Natural killer cell (primary cell): ENCODE measurements at regions not wholly inside any gene's neighbourhood (a gene's known extent, or its start where the extent isn't known, plus 50 kb on each side); places are given as distances from the start of the nearest gene placed in this dataset.

ENCODE experiments used
- ATAC-seq, 3 donors: fragments of 150-1000 bp in 2 of 3; fragments of 200-7000 bp in 1 of 3; cut with Tn5 transposase; 1 replicate in 1 of 3; 2 replicates in 2 of 3; pipeline ENCODE4 v1.10.0; 2021; ENCODE audit warnings: mild to moderate bottlenecking in 2 of 3, moderate library complexity in 2 of 3
- DNase-seq, 2 donors: peaks; one replicate each; pipeline versions ENCODE4 v3.0.0 to v3.0.0-alpha.2; 2013 to 2021; ENCODE audit warnings: mixed read lengths in 1 of 2
- H3K27ac ChIP-seq: one replicate; pipeline ENCODE4 v1.5.1; 2013; ENCODE audit warnings: mild to moderate bottlenecking, low read length
- H3K27me3 ChIP-seq: one replicate; pipeline ENCODE4 v1.6.1; 2013; ENCODE audit warnings: low read length; ENCODE audit not compliant: control insufficient read depth, insufficient read depth
- H3K36me3 ChIP-seq: one replicate; pipeline ENCODE4 v1.6.1; 2013; ENCODE audit warnings: low read length; ENCODE audit not compliant: control insufficient read depth, insufficient read depth
- H3K4me1 ChIP-seq: one replicate; pipeline ENCODE4 v1.6.1; 2013; ENCODE audit warnings: low read length; ENCODE audit not compliant: control insufficient read depth, insufficient read depth
- H3K4me3 ChIP-seq: one replicate; pipeline ENCODE4 v1.5.1; 2013; ENCODE audit warnings: low read length
- H3K9me3 ChIP-seq: one replicate; pipeline ENCODE4 v1.6.1; 2013; ENCODE audit warnings: low read length; ENCODE audit not compliant: control insufficient read depth, insufficient read depth
- H3K27ac Mint-ChIP-seq, 2 donors: one replicate each; pipeline ENCODE4 v1.8.0; 2022; ENCODE audit warnings: mild to moderate bottlenecking in 2 of 2, mixed read lengths in 2 of 2, moderate library complexity in 1 of 2
- H3K27me3 Mint-ChIP-seq, 2 donors: one replicate each; pipeline ENCODE4 v1.8.0; 2022; ENCODE audit warnings: low read depth in 2 of 2, mixed read lengths in 2 of 2
- H3K36me3 Mint-ChIP-seq: one replicate; pipeline ENCODE4 v1.8.0; 2022; ENCODE audit warnings: mixed read lengths
- H3K4me1 Mint-ChIP-seq, 2 donors: one replicate each; pipeline ENCODE4 v1.8.0; 2022; ENCODE audit warnings: mixed read lengths in 2 of 2
- H3K4me3 Mint-ChIP-seq: one replicate; pipeline ENCODE4 v1.8.0; 2022; ENCODE audit warnings: mild to moderate bottlenecking, moderate library complexity, mixed read lengths
- H3K9me3 Mint-ChIP-seq, 2 donors: one replicate each; pipeline ENCODE4 v1.8.0; 2022; ENCODE audit warnings: mixed read lengths in 2 of 2
- CTCF ChIP-seq: fragments of 200-600 bp; IDR thresholded peaks from one replicate; pipeline ENCODE4 v1.8.0; 2022; ENCODE audit warnings: antibody characterized with exemption
- WGBS: methylation state at CpG from one replicate; pipeline ENCODE4 v1.1.7; 2013; ENCODE audit warnings: missing lambda C conversion rate; ENCODE audit not compliant: insufficient coverage; 5-methylcytosine and 5-hydroxymethylcytosine counted together
- intact Hi-C: fragments of 100-400 bp; cut with micrococcal nuclease; formaldehyde crosslinking; loops from one replicate; pipeline ENCODE4 v1.14.2; 2022

DNA sequence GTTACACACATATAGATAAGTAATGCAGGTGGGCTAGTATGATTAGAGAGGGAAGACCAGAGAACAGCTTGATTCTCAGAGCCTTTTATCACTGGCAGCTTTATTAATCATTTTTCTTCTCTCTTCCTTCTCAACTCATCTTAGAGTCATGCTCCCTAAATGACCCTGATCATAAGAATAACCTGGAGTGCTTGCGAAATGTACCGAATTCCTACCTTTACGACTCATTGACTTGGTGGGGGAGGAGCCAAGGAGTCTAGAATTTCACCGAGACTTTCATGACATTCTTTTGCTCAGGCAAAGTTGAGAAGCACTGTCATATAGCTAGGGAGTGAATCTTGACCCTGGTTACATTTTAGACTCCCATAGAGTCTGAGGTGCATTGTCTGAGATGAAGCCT lies 298.9 kb upstream of the PUDP start:
- intact Hi-C loops: no loop called here
- Mint-ChIP-seq H3K9me3 (no peaks in the 10 kb centered on the region), H3K36me3 (no peaks in the 10 kb centered on the region), H3K4me3 (no peak overlapping the region), H3K27ac (no peak overlapping the region), H3K4me1 (no peaks in the 10 kb centered on the region), H3K27me3 (no peaks in the 10 kb centered on the region)
- Histone ChIP-seq H3K9me3 (no peaks in the 10 kb centered on the region), H3K36me3 (no peaks in the 10 kb centered on the region), H3K4me1 (no peaks in the 10 kb centered on the region), H3K27me3 (no peaks in the 10 kb centered on the region), H3K27ac (no peak overlapping the region), H3K4me3 (no peak overlapping the region)
- no peak for TF ChIP-seq CTCF
- ATAC-seq (no peak), DNase-seq (no peak)
- whole genome bisulfite sequencing: 98% methylated on average over 4 of the region's 4 CpGs

DNA sequence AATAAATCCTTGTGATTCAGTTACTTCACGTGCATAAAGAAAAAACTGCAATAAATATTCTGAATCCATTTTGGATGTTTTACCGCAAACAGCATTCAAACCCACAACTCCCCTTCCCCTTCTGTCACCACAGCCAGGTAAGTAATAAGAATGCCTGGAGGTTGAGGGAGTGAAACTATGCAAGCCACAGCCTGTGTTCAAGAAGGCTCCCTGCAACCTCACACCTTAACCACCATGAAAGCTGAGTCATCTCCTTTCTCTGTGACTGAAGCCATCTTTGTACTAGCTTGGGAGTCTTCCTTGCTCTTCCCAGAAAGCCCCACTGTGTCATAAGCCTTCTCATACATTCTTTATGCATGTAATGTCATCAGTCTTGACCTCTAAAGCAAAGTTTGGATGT lies 297.0 kb upstream of the PUDP start:
- Mint-ChIP-seq H3K27ac (no peak overlapping the region), H3K36me3 (no peaks in the 10 kb centered on the region), H3K27me3 (no peaks in the 10 kb centered on the region), H3K4me3 (no peak overlapping the region), H3K4me1 (no peaks in the 10 kb centered on the region), H3K9me3 (peaks cover 0 to 4% of the 10 kb centered on the region in 2 donors)
- Histone ChIP-seq H3K27me3 (no peaks in the 10 kb centered on the region), H3K36me3 (no peaks in the 10 kb centered on the region), H3K4me3 (no peak overlapping the region), H3K4me1 (no peaks in the 10 kb centered on the region), H3K9me3 (no peaks in the 10 kb centered on the region), H3K27ac (no peak overlapping the region)
- ATAC-seq (no peak), DNase-seq (no peak)
- WGBS: no CpG with 5 or more reads among the region's 2 CpGs
- intact Hi-C loops: no loop called here
- no peak for TF ChIP-seq CTCF

DNA sequence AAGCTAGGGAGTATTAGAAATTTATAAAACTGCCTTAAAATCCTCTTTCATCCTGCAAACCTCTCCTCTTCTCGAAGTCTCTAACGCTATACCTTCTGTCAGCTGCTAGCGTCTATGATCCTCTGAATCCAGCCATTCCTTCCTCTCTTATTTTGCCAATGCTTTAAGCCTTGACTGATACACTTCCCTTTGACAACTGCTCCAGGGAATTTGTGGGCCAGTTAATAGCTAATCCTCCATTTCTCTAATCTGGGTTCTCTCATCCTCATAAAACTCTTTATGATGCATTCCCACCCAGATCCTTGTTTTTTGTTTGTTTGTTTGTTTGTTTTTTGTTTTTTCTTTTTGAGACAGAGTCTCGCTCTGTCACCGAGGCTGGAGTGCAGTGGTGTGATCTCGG lies 293.6 kb upstream of the PUDP start:
- H3K27me3 Mint-ChIP-seq: no peaks in the 10 kb centered on the region
- H3K4me3 ChIP-seq: no peak overlapping the region
- no peak overlapping the region for H3K4me3 Mint-ChIP-seq
- no peak overlapping the region for H3K27ac ChIP-seq
- no peak for TF ChIP-seq CTCF
- H3K9me3 ChIP-seq: no peaks in the 10 kb centered on the region
- H3K36me3 Mint-ChIP-seq: no peaks in the 10 kb centered on the region
- no peak overlapping the region for H3K27ac Mint-ChIP-seq
- 98% methylated on average over 6 of the region's 6 CpGs for WGBS
- peaks cover 3 to 9% of the 10 kb centered on the region in 2 donors for H3K9me3 Mint-ChIP-seq
- no peaks in the 10 kb centered on the region for H3K4me1 Mint-ChIP-seq
- ATAC-seq: no peak
- no peaks in the 10 kb centered on the region for H3K36me3 ChIP-seq
- no peaks in the 10 kb centered on the region for H3K4me1 ChIP-seq
- H3K27me3 ChIP-seq: no peaks in the 10 kb centered on the region
- no peak for DNase-seq
- intact Hi-C loops: no loop called here

- Mint-ChIP-seq H3K27me3 (no peaks in the 10 kb centered on the region), H3K4me1 (no peaks in the 10 kb centered on the region), H3K4me3 (no peak overlapping the region), H3K27ac (no peak overlapping the region), H3K9me3 (peaks cover 9 to 13% of the 10 kb centered on the region in 2 donors), H3K36me3 (no peaks in the 10 kb centered on the region)
- DNase-seq (no peak), ATAC-seq (no peak)
- Histone ChIP-seq H3K27me3 (no peaks in the 10 kb centered on the region), H3K36me3 (no peaks in the 10 kb centered on the region), H3K9me3 (no peaks in the 10 kb centered on the region), H3K4me1 (no peaks in the 10 kb centered on the region), H3K4me3 (no peak overlapping the region), H3K27ac (no peak overlapping the region)
- 100% methylated on average over 2 of the region's 2 CpGs for WGBS
- intact Hi-C loops: no loop called here
- no peak for TF ChIP-seq CTCF
Measured at GRCh38 chrX:7435822-7436221, 287.9 kb upstream of the PUDP start.
